ENCODE measurements at regions not wholly inside any gene's neighbourhood (a gene's known extent, or its start where the extent isn't known, plus 50 kb on each side); places are given as distances from the start of the nearest gene placed in this dataset.

DNA sequence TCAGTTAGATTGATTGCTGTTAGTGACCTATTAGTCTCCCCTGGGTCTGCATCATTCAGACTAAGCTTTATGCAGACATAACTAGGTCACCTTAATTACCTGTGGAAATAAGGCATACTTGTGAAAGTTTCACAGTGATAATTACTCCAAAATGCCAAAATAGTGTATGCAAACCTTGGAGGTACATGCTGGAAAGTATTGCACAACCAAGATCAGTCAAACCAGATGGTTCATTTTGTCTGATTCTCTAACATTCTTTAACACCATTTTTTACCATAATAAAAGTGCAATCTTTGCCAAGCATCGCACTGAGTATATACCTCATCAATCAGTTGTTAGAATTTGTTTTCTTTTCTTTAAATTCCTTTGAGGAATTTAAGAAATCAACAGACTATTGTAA is 186.3 kb upstream of the TMEFF2 start:
- no peak for TF ChIP-seq POLR2AphosphoS5 (IDR thresholded peaks at IDR 0.05; ENCODE audit: low read depth, low read length)
- no peak for TF ChIP-seq TAF1 (IDR thresholded peaks at IDR 0.05; ENCODE audit: borderline replicate concordance, low read depth, low read length)
- no peak for TF ChIP-seq POLR2A (IDR thresholded peaks at IDR 0.05; ENCODE audit: low read depth, low read length)
- DNase-seq (ENCODE audit: insufficient read length) (no peak), FAIRE-seq (no peak)

DNA sequence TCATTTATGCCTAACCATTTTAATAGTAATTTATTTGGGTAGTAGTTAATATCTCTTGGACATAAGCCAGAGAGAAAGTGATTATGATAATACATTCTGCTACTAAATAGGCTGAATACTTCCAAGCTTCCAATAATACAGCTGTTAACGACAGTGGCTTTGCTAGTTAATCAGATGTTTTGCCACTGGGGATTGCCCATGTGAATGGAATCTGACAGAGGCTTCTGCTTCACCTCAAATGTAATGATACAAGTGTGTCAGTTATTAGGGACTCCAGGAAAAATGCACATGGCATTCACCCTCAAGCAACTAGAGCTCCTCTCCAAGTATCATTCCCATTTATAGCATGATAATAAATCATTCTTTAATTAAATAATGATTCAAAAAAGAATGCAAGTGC is 185.0 kb upstream of the TMEFF2 start:
- TF ChIP-seq TAF1 (IDR thresholded peaks at IDR 0.05; ENCODE audit: borderline replicate concordance, low read depth, low read length) = no peak
- no peak for TF ChIP-seq POLR2A (IDR thresholded peaks at IDR 0.05; ENCODE audit: low read depth, low read length)
- no peak for TF ChIP-seq POLR2AphosphoS5 (IDR thresholded peaks at IDR 0.05; ENCODE audit: low read depth, low read length)
- FAIRE-seq = no peak
- DNase-seq (ENCODE audit: insufficient read length) = no peak

DNA sequence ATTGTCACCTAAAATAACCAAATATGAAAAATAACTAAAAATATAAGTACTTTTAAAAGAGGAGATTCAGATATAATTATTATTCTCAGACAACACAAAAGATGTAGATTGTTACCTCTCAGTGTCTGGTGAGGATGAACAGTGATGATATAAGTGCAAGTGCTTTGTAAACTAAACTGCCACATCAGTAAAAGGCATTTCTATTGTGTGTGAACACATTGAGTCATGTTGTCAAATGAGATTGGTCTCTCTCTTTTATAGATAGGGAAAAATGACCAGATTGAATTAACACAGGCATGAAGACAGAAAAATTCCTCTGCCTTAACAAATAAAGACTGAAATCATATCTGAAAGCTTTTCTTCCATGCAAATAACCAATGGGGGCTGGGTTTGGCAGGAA is 182.4 kb upstream of the TMEFF2 start:
- no peak for FAIRE-seq
- no peak for DNase-seq (ENCODE audit: insufficient read length)
- TF ChIP-seq POLR2A (IDR thresholded peaks at IDR 0.05; ENCODE audit: low read depth, low read length) = no peak
- no peak for TF ChIP-seq TAF1 (IDR thresholded peaks at IDR 0.05; ENCODE audit: borderline replicate concordance, low read depth, low read length)

DNA sequence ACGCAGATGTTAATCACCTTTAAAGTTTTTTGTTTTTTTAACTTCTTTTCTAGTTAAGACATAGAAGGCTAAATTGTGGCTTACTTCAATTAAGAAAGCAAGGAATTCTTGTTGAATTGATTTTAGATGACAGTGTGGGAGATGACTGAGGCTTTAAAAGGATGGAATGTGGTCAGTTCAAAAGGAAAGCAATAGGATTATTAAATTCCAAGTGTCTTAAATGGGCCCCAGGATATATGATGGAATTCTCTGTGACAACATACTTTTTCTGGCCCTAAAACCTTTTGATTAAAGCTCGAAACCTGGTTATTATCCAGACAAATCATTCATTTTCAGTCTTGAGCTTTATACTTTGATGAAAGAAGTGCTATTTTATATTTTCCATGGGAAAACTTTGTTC is 179.0 kb upstream of the TMEFF2 start:
- DNase-seq (ENCODE audit: insufficient read length) (no peak), FAIRE-seq (no peak)
- TF ChIP-seq TAF1 (IDR thresholded peaks at IDR 0.05; ENCODE audit: borderline replicate concordance, low read depth, low read length) = no peak
- TF ChIP-seq POLR2A (IDR thresholded peaks at IDR 0.05; ENCODE audit: low read depth, low read length) = no peak
- TF ChIP-seq POLR2AphosphoS5 (IDR thresholded peaks at IDR 0.05; ENCODE audit: low read depth, low read length) = no peak

DNA sequence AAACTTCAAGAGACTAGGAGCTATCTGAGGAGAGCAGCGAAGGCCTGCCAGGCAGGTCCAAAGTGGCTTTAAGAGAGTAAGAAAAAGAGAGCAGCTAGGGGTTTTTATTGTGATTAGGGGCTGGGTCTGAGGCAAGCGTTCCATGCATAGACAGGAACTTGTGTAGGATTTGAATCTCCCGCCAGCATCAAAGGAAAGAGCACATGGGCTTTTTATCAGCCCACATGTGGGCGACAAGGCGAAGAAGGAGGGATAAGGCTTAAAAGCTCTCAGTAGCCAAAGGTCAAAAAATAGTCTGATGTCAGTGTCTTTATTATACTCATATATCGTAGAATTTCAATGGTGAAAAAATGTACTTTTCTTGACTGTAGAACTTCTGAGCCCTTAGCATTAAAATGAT is 178.5 kb upstream of the TMEFF2 start:
- FAIRE-seq = no peak
- DNase-seq (ENCODE audit: insufficient read length) = no peak
- TF ChIP-seq TAF1 (IDR thresholded peaks at IDR 0.05; ENCODE audit: borderline replicate concordance, low read depth, low read length) (no peak), POLR2AphosphoS5 (IDR thresholded peaks at IDR 0.05; ENCODE audit: low read depth, low read length) (no peak), POLR2A (IDR thresholded peaks at IDR 0.05; ENCODE audit: low read depth, low read length) (no peak)

DNA sequence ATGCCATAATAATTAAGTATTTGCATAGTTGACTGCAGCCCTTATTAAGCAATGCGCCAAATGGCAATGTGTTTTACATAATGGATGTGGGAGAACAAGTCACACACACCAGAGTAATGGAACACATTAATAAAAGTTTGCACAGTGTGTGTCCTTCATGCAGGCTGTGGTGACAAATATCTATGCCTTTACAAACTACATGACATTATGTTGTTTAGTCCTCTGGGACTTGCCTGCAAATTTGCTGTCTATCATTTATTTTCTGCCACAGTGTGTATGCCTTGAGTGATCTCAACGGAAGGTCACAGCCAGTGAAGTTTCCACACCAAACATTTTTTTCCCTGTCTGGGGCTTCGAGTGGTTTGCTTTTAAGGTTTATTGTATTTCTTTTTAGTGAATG is 175.2 kb upstream of the TMEFF2 start:
- no peak for DNase-seq (ENCODE audit: insufficient read length)
- TF ChIP-seq TAF1 (IDR thresholded peaks at IDR 0.05; ENCODE audit: borderline replicate concordance, low read depth, low read length) = no peak
- no peak for TF ChIP-seq POLR2A (IDR thresholded peaks at IDR 0.05; ENCODE audit: low read depth, low read length)
- no peak for TF ChIP-seq POLR2AphosphoS5 (IDR thresholded peaks at IDR 0.05; ENCODE audit: low read depth, low read length)
- FAIRE-seq = no peak

DNA sequence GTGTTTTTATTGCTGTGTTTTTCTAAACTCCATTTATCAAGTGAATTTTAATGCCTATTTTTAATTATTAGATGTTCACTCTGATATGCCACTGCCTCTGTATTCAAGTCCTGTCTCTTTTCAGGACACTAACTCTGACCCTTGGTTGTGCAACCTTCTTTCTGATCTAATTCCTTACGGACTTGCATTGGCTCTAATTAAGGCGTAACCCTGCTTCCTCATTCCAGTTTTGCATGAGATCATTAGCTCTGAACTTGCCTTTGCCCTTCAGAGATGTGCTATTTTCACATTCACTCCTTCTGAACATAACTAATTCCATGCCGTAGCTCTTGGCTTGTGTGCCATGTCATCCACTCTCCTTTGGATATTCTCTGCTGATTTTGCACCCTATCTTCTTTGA is 162.5 kb upstream of the TMEFF2 start:
- no peak for TF ChIP-seq TAF1 (IDR thresholded peaks at IDR 0.05; ENCODE audit: borderline replicate concordance, low read depth, low read length)
- no peak for TF ChIP-seq POLR2AphosphoS5 (IDR thresholded peaks at IDR 0.05; ENCODE audit: low read depth, low read length)
- no peak for TF ChIP-seq POLR2A (IDR thresholded peaks at IDR 0.05; ENCODE audit: low read depth, low read length)
- no peak for FAIRE-seq

DNA sequence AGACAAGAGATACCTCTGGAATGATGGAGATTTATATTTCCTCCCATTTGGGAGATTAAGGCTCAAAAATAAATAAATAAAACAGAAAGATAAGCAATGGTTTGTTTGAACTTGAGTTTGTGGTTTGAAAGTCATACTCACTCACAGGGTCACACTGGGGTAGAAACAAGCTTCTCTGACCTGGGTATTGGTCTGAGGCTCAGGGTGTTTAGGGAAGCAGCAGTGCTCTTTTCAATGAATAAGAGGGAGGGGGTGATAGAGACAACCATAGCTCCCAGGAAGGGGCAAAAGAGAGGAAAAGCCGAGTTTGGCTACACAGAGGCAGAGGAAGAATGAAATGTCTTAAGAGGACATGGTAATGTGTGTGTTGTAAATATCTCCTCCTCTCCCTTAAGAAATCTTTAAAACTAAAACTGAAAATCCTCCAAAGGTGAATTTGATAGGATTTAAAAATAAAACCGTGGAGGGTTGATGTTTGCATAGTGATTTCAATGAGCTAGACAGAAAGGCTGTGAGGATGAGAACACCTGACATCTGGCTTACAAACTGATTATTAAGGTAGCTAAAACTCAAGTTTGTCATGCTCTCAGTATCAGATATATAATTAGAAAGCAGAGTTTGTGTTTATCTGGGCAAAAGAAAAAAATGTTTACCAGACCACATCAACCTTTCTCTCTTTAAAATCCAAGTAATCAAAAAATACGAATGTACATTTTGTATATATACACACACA is 159.9 kb upstream of the TMEFF2 start:
- TF ChIP-seq POLR2A (IDR thresholded peaks at IDR 0.05; ENCODE audit: low read depth, low read length) (no peak), POLR2AphosphoS5 (IDR thresholded peaks at IDR 0.05; ENCODE audit: low read depth, low read length) (no peak), TAF1 (IDR thresholded peaks at IDR 0.05; ENCODE audit: borderline replicate concordance, low read depth, low read length) (no peak)
- FAIRE-seq (no peak), DNase-seq (ENCODE audit: insufficient read length) (no peak)

More for the DNA sequence above, 162.5 kb upstream of the TMEFF2 start:
- DNase-seq (ENCODE audit: insufficient read length) = no peak

DNA sequence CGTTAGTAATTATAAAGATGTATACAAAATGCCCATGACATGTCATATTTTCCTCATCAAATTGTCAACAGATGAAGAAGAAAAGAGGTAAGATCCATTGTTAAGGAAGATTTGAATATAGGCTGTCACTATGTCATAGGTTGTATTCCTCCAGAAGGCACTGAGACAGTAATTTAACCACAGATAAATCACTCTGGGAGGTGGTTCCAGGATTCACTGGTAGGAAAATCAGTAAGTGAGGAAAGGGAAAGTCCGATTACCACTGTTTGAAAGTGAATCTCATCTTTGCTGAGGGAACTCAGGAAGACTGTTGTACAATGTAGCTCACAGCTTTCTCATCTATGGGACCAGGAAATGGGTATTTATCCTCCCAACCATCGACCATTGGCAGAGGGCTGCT is 152.8 kb upstream of the TMEFF2 start:
- FAIRE-seq = no peak
- no peak for DNase-seq (ENCODE audit: insufficient read length)
- TF ChIP-seq TAF1 (IDR thresholded peaks at IDR 0.05; ENCODE audit: borderline replicate concordance, low read depth, low read length) (no peak), POLR2AphosphoS5 (IDR thresholded peaks at IDR 0.05; ENCODE audit: low read depth, low read length) (no peak), POLR2A (IDR thresholded peaks at IDR 0.05; ENCODE audit: low read depth, low read length) (no peak)

DNA sequence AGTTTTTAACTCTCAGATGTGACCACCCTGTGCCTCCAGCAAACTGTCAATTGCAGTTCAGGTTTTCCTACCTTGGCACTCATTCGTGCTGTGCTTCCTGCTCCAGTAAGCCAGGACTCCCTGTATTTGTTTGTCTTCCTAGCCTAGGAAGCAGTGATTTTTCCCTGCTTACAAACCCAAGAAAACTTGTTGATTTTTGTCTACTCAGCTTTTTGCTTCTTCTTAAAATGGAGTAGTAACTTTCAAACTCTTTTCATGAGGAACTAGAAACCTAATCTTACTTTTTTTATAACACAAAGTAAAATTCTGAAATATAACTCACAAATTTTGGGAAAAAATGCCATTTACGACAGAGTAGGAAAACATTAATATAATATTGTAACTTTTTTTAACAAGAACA is 150.6 kb upstream of the TMEFF2 start:
- no peak for TF ChIP-seq POLR2AphosphoS5 (IDR thresholded peaks at IDR 0.05; ENCODE audit: low read depth, low read length)
- no peak for TF ChIP-seq POLR2A (IDR thresholded peaks at IDR 0.05; ENCODE audit: low read depth, low read length)
- no peak for TF ChIP-seq TAF1 (IDR thresholded peaks at IDR 0.05; ENCODE audit: borderline replicate concordance, low read depth, low read length)
- no peak for FAIRE-seq
- DNase-seq (ENCODE audit: insufficient read length) = no peak

DNA sequence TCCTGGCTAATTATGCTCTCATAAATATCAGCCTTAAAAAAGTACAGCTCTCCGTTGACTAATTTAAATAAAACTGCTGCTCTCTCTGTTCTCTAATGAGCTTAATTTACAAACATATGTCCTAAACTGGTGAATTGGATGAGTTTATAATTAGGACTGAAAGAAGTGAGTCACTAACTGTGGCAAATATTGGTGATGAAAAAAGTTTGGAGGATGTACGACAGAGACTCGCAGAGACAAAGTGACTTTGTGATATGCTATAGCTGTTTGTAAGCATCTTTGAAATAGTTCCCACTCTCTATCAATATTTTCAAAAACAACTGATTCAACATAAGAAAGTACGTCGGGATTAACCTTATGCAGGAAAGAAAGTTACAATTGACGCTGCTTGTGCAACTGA is 138.9 kb upstream of the TMEFF2 start:
- DNase-seq (ENCODE audit: insufficient read length) (no peak), FAIRE-seq (no peak)
- TF ChIP-seq POLR2AphosphoS5 (IDR thresholded peaks at IDR 0.05; ENCODE audit: low read depth, low read length) (no peak), POLR2A (IDR thresholded peaks at IDR 0.05; ENCODE audit: low read depth, low read length) (no peak), TAF1 (IDR thresholded peaks at IDR 0.05; ENCODE audit: borderline replicate concordance, low read depth, low read length) (no peak)

DNA sequence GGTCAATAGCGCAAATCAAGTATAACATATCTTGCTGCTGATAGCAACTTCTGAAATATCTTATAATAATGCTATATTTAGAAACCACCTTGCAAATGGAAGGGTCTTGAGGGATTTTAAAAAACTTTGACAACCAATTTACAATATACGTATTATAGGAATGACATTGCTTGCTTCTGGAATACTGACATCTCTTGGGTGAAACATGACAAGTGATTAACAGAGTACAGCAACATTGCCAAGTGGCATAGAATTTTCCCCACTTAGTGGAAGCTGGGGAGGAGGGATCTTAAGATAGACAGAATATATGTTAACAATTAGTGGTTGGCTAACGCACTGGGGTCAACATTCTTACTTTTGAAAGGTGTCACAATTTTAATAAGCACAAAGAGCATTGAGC is 133.6 kb upstream of the TMEFF2 start:
- DNase-seq (ENCODE audit: insufficient read length) = no peak
- TF ChIP-seq POLR2A (IDR thresholded peaks at IDR 0.05; ENCODE audit: low read depth, low read length) = no peak
- FAIRE-seq = no peak

DNA sequence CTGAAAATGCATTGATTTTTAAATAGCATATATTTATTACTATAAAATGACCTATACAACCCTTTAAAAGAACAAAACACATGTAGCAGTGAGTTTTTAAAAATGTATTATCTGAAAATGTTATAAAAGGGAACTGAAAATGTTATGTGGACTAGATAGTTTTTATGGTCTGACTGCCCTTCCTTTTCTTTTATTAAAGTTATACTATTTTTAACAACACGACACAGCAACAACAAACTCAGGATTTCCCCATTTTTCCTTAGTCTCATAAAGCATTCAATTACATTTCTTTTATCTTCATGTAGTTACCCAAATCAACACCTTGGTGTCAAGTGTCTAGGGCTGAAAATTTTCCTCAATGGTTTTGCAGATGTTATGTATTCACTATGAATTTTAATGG is 132.8 kb upstream of the TMEFF2 start:
- no peak for FAIRE-seq
- TF ChIP-seq POLR2A (IDR thresholded peaks at IDR 0.05; ENCODE audit: low read depth, low read length) = no peak
- no peak for TF ChIP-seq POLR2AphosphoS5 (IDR thresholded peaks at IDR 0.05; ENCODE audit: low read depth, low read length)
- TF ChIP-seq TAF1 (IDR thresholded peaks at IDR 0.05; ENCODE audit: borderline replicate concordance, low read depth, low read length) = no peak
- no peak for DNase-seq (ENCODE audit: insufficient read length)

Measured in GM12892 (cell line).